Esophagus squamous epithelium (tissue), 5 donors: ENCODE measurements at regions not wholly inside any gene's neighbourhood (a gene's known extent, or its start where the extent isn't known, plus 50 kb on each side); places are given as distances from the start of the nearest gene placed in this dataset.

Experiments used
- DNase-seq: peaks from one replicate; lab custom pipeline; 2025; lab: John Stamatoyannopoulos, UW
- H3K27ac ChIP-seq, 4 donors: fragments of 200-600 bp; sonication (generic); one replicate each; pipeline ENCODE4 v1.5.1; 2016 to 2019; ENCODE audit warnings: mild to moderate bottlenecking in 1 of 4
- H3K27me3 ChIP-seq, 4 donors: fragments of 200-600 bp; sonication (generic); 1 replicate in 3 of 4; 2 replicates in 1 of 4; pipeline versions ENCODE4 v1.5.1 to v1.6.0; 2017 to 2021; ENCODE audit warnings: antibody characterized with exemption in 1 of 4
- H3K36me3 ChIP-seq, 3 donors: fragments of 200-600 bp; sonication (generic); one replicate each; pipeline ENCODE4 v1.5.1; 2016 to 2019
- H3K4me1 ChIP-seq, 3 donors: fragments of 200-600 bp; sonication (generic); one replicate each; pipeline ENCODE4 v1.5.1; 2017 to 2019
- H3K4me3 ChIP-seq, 4 donors: fragments of 200-600 bp; sonication (generic); 1 replicate in 3 of 4; 2 replicates in 1 of 4; pipeline ENCODE4 v1.5.1; 2016 to 2019; ENCODE audit warnings: mild to moderate bottlenecking in 2 of 4, moderate library complexity in 1 of 4
- H3K9me3 ChIP-seq, 3 donors: fragments of 200-600 bp; sonication (generic); one replicate each; pipeline ENCODE4 v1.5.1; 2016 to 2019
- POLR2A ChIP-seq, 4 donors: fragments of 450-650 bp; IDR thresholded peaks; one replicate each; pipeline ENCODE4 v1.6.1; 2017; ENCODE audit warnings: antibody characterized with exemption in 4 of 4, mild to moderate bottlenecking in 4 of 4, moderate library complexity in 3 of 4
- WGBS, 2 donors: methylation state at CpG; one replicate each; pipeline ENCODE4 v1.1.5; 2018; 5-methylcytosine and 5-hydroxymethylcytosine counted together
- intact Hi-C: fragments of 100-400 bp; cut with DNase I; formaldehyde crosslinking; loops from one replicate; pipeline ENCODE4 v1.15.0; 2022
- TF ChIP-seq, protein P1 (sequence below), 6 experiments: fragments of 450-650 bp in 4 of 6; fragments of 200-600 bp in 2 of 6; sonication (generic) in 2 of 6; IDR thresholded peaks; one replicate each; pipeline ENCODE4 v1.5.1; 2016 to 2019; ENCODE audit warnings: antibody characterized with exemption in 6 of 6, mild to moderate bottlenecking in 4 of 6, moderate library complexity in 4 of 6
- donor health status: DM: yes; HTN: yes; CAD: no.

GRCh38 chr3:18054625-18055024 is 312.2 kb upstream of the TBC1D5 start:
- intact Hi-C loops, result no loop called here
- TF ChIP-seq, protein P1, sequence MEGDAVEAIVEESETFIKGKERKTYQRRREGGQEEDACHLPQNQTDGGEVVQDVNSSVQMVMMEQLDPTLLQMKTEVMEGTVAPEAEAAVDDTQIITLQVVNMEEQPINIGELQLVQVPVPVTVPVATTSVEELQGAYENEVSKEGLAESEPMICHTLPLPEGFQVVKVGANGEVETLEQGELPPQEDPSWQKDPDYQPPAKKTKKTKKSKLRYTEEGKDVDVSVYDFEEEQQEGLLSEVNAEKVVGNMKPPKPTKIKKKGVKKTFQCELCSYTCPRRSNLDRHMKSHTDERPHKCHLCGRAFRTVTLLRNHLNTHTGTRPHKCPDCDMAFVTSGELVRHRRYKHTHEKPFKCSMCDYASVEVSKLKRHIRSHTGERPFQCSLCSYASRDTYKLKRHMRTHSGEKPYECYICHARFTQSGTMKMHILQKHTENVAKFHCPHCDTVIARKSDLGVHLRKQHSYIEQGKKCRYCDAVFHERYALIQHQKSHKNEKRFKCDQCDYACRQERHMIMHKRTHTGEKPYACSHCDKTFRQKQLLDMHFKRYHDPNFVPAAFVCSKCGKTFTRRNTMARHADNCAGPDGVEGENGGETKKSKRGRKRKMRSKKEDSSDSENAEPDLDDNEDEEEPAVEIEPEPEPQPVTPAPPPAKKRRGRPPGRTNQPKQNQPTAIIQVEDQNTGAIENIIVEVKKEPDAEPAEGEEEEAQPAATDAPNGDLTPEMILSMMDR (IDR thresholded peaks at IDR 0.05), result no peak
- TF ChIP-seq POLR2A (IDR thresholded peaks at IDR 0.05), result no peak
- DNase-seq, result no peak
- Histone ChIP-seq H3K4me1 (peaks cover 0 to 8% (median 0%) of the 10 kb centered on the region in 3 donors), H3K9me3 (no peaks in the 10 kb centered on the region), H3K36me3 (no peaks in the 10 kb centered on the region), H3K27me3 (peaks cover 0 to 3% (median 0%) of the 10 kb centered on the region in 4 donors), H3K4me3 (no peak overlapping the region), H3K27ac (no peak overlapping the region)
- 72% methylated on average over 1 of the region's 1 CpG for WGBS, 2 donors

DNA sequence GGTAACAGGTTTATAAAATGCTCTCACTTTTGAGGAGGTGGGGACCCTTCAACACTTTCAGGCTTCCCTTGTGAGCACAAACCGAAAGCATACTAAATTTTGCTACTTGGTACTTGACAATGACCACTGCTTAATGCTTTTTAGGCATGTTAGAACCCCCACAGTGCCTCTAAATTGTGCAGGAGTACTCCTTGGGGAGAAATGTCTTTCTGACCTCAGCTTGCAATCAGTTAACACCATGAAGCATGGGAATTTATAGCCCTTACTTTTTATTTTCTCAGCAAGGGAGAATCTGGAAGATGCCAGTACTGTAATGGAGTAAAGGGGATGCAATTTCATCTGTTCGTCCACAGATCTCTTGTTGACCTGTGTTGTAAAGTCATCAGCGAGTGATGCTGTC is 308.9 kb upstream of the TBC1D5 start:
- TF ChIP-seq POLR2A (IDR thresholded peaks at IDR 0.05), result no peak
- TF ChIP-seq, protein P1 (IDR thresholded peaks at IDR 0.05), result no peak
- DNase-seq, result no peak
- peaks cover 0 to 3% (median 0%) of the 10 kb centered on the region in 3 donors for H3K4me1 ChIP-seq
- intact Hi-C loops, result no loop called here
- H3K27me3 ChIP-seq, result peaks cover 0 to 3% (median 0%) of the 10 kb centered on the region in 4 donors
- no peak overlapping the region for H3K4me3 ChIP-seq
- no peaks in the 10 kb centered on the region for H3K36me3 ChIP-seq
- no peak overlapping the region for H3K27ac ChIP-seq
- no peaks in the 10 kb centered on the region for H3K9me3 ChIP-seq
- WGBS, 2 donors, result 83 to 88% methylated on average over 3 of the region's 3 CpGs

DNA sequence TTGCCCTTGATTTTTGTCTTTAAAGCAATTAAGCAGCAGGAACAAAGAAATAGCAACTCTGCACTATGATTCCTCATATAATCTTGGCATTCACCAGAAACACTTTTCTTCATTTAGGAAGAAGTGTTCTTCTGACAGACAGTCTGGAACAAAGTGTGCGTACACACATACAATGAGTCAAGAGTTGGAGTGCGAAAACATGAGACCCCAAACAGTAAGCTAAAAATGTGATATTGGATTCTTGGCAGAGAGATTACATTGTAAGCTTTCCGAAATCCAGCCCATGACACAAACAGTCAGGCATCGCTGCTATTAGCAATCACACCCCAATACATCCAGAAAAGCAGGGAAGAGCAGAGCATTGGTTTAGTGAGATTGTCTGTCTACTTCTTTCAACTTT is 306.7 kb upstream of the TBC1D5 start:
- peaks cover 0 to 3% (median 0%) of the 10 kb centered on the region in 4 donors for H3K27me3 ChIP-seq
- no peak for TF ChIP-seq POLR2A (IDR thresholded peaks at IDR 0.05)
- TF ChIP-seq, protein P1 (IDR thresholded peaks at IDR 0.05), result no peak
- no peak for DNase-seq
- H3K9me3 ChIP-seq, result no peaks in the 10 kb centered on the region
- 57 to 74% methylated on average over 4 of the region's 4 CpGs for WGBS, 2 donors
- H3K27ac ChIP-seq, result no peak overlapping the region
- H3K4me1 ChIP-seq, result peaks cover 0 to 15% (median 0%) of the 10 kb centered on the region in 3 donors
- no peaks in the 10 kb centered on the region for H3K36me3 ChIP-seq
- intact Hi-C loops, result no loop called here
- no peak overlapping the region for H3K4me3 ChIP-seq

DNA sequence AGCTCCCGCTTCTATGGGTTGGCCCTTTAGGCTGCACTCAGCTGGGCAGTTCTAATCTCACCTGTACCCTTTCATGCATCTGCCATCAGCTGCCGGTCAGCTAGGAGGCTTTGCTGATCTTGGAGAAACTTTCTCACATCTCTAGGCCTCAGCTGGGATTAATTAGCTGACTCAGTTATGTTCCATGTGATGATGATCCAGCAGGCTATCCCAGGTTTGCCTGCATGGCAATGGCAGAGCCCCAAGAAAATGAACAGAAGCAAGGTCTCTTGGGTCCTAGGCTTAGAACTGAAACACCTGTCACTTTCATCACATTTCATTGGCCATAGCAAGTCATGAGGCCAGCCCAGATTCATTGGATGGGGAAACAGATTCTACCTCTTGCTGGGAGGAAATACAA is 304.6 kb upstream of the TBC1D5 start:
- no peaks in the 10 kb centered on the region for H3K9me3 ChIP-seq
- H3K4me1 ChIP-seq, result peaks cover 0 to 15% (median 0%) of the 10 kb centered on the region in 3 donors
- DNase-seq, result no peak
- no peaks in the 10 kb centered on the region for H3K36me3 ChIP-seq
- intact Hi-C loops, result no loop called here
- WGBS, 2 donors, result 93 to 100% methylated on average over 2 of the region's 2 CpGs
- TF ChIP-seq POLR2A (IDR thresholded peaks at IDR 0.05), result no peak
- TF ChIP-seq, protein P1 (IDR thresholded peaks at IDR 0.05), result no peak
- H3K27me3 ChIP-seq, result peaks cover 0 to 12% (median 0%) of the 10 kb centered on the region in 4 donors
- H3K4me3 ChIP-seq, result no peak overlapping the region
- no peak overlapping the region for H3K27ac ChIP-seq

DNA sequence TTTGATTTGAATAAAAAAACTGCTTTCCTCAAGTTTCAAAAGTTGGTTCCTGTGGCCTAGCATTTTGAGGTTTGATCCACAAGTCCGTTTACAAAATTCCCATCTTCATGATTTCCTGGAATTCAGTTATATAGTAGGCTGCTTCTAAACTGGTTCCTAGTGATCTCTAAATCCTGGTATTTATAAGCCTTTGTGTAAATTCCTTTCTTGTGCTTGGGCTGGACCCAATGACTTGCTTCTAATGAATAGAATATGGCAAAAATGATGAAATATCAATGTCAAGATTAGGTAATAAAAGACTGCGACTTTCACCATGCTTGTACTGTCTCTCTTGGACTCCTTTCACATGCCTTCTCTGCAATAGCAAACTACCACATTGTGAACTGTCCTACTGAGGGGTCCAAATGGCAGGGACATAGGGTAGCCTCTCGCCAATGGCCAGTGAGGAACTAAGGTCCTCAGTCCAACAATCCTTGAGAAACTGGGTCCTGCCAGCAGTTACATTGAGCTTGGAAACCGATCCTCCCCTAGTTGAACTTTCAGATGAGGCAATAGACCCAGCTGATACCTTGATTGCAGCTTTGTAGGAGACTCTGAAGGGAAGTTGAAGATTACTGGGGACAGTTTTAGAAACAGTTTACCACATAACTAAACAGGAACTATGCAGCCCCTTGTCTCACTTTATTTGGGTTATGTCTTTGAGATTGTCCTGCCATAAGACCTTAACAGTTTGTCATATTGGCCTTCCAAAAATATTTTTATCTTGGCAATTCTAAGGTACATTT is 303.9 kb upstream of the TBC1D5 start:
- no peaks in the 10 kb centered on the region for H3K9me3 ChIP-seq
- no peak overlapping the region for H3K4me3 ChIP-seq
- peaks cover 0 to 15% (median 0%) of the 10 kb centered on the region in 3 donors for H3K4me1 ChIP-seq
- H3K36me3 ChIP-seq, result no peaks in the 10 kb centered on the region
- intact Hi-C loops, result no loop called here
- TF ChIP-seq, protein P1 (IDR thresholded peaks at IDR 0.05), result no peak
- no peak for TF ChIP-seq POLR2A (IDR thresholded peaks at IDR 0.05)
- WGBS, 2 donors, result 54 to 71% methylated on average over 4 of the region's 4 CpGs
- H3K27ac ChIP-seq, result no peak overlapping the region
- no peak for DNase-seq
- peaks cover 0 to 12% (median 0%) of the 10 kb centered on the region in 4 donors for H3K27me3 ChIP-seq
